Liver (tissue), 8 donors: ENCODE measurements at regions not wholly inside any gene's neighbourhood (a gene's known extent, or its start where the extent isn't known, plus 50 kb on each side); places are given as distances from the start of the nearest gene placed in this dataset.

ENCODE experiments used
- DNase-seq: peaks from one replicate; pipeline ENCODE4 v3.0.0-alpha.2; 2017; ENCODE audit warnings: low spot score
- H3K27ac ChIP-seq, 2 donors: one replicate each; pipeline ENCODE4 v1.7.0; 2013; ENCODE audit warnings: inconsistent platforms in 2 of 2, low read length in 2 of 2, control low read depth in 1 of 2, low read depth in 1 of 2, mild to moderate bottlenecking in 1 of 2
- H3K27me3 ChIP-seq, 4 donors: one replicate each; pipeline versions ENCODE4 v1.6.1 to v1.7.0; 2013; ENCODE audit warnings: low read length in 3 of 4, inconsistent platforms in 1 of 4, mild to moderate bottlenecking in 1 of 4, moderate library complexity in 1 of 4; ENCODE audit not compliant: control insufficient read depth in 4 of 4, insufficient read depth in 4 of 4
- H3K36me3 ChIP-seq, 4 donors: one replicate each; pipeline versions ENCODE4 v1.6.1 to v1.7.0; 2013; ENCODE audit warnings: low read length in 3 of 4, mild to moderate bottlenecking in 3 of 4, low read depth in 1 of 4, moderate library complexity in 1 of 4; ENCODE audit not compliant: control insufficient read depth in 4 of 4, insufficient read depth in 3 of 4
- H3K4me1 ChIP-seq, 4 donors: one replicate each; pipeline versions ENCODE4 v1.6.1 to v1.7.0; 2013; ENCODE audit warnings: low read length in 3 of 4, mild to moderate bottlenecking in 3 of 4, moderate library complexity in 1 of 4; ENCODE audit not compliant: control insufficient read depth in 4 of 4, insufficient read depth in 4 of 4
- H3K4me3 ChIP-seq, 3 donors: one replicate each; pipeline versions ENCODE4 v1.6.1 to v1.7.0; 2013; ENCODE audit warnings: low read length in 3 of 3, control low read depth in 1 of 3, low read depth in 1 of 3, mild to moderate bottlenecking in 1 of 3
- H3K9ac ChIP-seq, 2 donors: one replicate each; pipeline ENCODE4 v1.7.0; 2013; ENCODE audit warnings: low read length in 2 of 2, mild to moderate bottlenecking in 2 of 2, moderate library complexity in 2 of 2, control low read depth in 1 of 2, low read depth in 1 of 2
- H3K9me3 ChIP-seq, 4 donors: one replicate each; pipeline versions ENCODE4 v1.6.1 to v1.7.0; 2013; ENCODE audit warnings: low read length in 3 of 4; ENCODE audit not compliant: control insufficient read depth in 4 of 4
- ATF3 ChIP-seq: IDR thresholded peaks from 2 replicates; pipeline ENCODE4 v1.6.1; 2016; ENCODE audit warnings: antibody characterized with exemption
- CTCF ChIP-seq: fragments of 150-350 bp; IDR thresholded peaks from 2 replicates; pipeline ENCODE4 v1.5.1; 2017; ENCODE audit warnings: improper control_type of control experiment, low read depth, low read length; ENCODE audit not compliant: missing input control
- EGR1 ChIP-seq, 2 donors: IDR thresholded peaks; 2 replicates each; pipeline ENCODE4 v1.6.1; 2016 to 2018; ENCODE audit warnings: antibody characterized with exemption in 2 of 2, low read depth in 2 of 2
- FOXA1 ChIP-seq: IDR thresholded peaks from 2 replicates; pipeline ENCODE4 v1.6.1; 2016; ENCODE audit warnings: antibody characterized with exemption
- FOXA2 ChIP-seq: IDR thresholded peaks from 2 replicates; pipeline ENCODE4 v1.6.1; 2016; ENCODE audit warnings: antibody characterized with exemption
- GABPA ChIP-seq, 2 donors: IDR thresholded peaks in 1 of 2; conservative IDR thresholded peaks in 1 of 2; 2 replicates each; pipeline ENCODE4 v1.6.1; 2016; ENCODE audit warnings: antibody characterized with exemption in 2 of 2, mild to moderate bottlenecking in 1 of 2, moderate library complexity in 1 of 2
- HNF4A ChIP-seq, 2 donors: conservative IDR thresholded peaks; 2 replicates each; pipeline ENCODE4 v1.6.1; 2016; ENCODE audit warnings: antibody characterized with exemption in 2 of 2, mild to moderate bottlenecking in 2 of 2
- HNF4G ChIP-seq: IDR thresholded peaks from 2 replicates; pipeline ENCODE4 v1.6.1; 2016; ENCODE audit warnings: antibody characterized with exemption
- JUND ChIP-seq, 2 donors: IDR thresholded peaks; 2 replicates each; pipeline ENCODE4 v1.6.1; 2016; ENCODE audit warnings: antibody characterized with exemption in 2 of 2
- MAX ChIP-seq: IDR thresholded peaks from 2 replicates; pipeline ENCODE4 v1.6.1; 2016; ENCODE audit warnings: antibody characterized with exemption
- NR2F2 ChIP-seq: IDR thresholded peaks from 2 replicates; pipeline ENCODE4 v1.6.1; 2016; ENCODE audit warnings: antibody characterized with exemption
- RAD21 ChIP-seq, 2 donors: IDR thresholded peaks; 2 replicates each; pipeline ENCODE4 v1.6.1; 2016; ENCODE audit warnings: antibody characterized with exemption in 2 of 2, mild to moderate bottlenecking in 2 of 2
- REST ChIP-seq: IDR thresholded peaks from 2 replicates; pipeline ENCODE4 v1.6.1; 2016; ENCODE audit warnings: antibody characterized with exemption, mild to moderate bottlenecking
- RXRA ChIP-seq, 2 donors: IDR thresholded peaks; 2 replicates each; pipeline ENCODE4 v1.6.1; 2017 to 2018; ENCODE audit warnings: antibody characterized with exemption in 2 of 2, mild to moderate bottlenecking in 1 of 2
- SP1 ChIP-seq: IDR thresholded peaks from 2 replicates; pipeline ENCODE4 v1.6.1; 2018; ENCODE audit warnings: antibody characterized with exemption, mild to moderate bottlenecking
- TAF1 ChIP-seq: conservative IDR thresholded peaks from 2 replicates; pipeline ENCODE4 v1.6.1; 2016; ENCODE audit warnings: antibody characterized with exemption, mild to moderate bottlenecking
- YY1 ChIP-seq: IDR thresholded peaks from 2 replicates; pipeline ENCODE4 v1.6.1; 2016; ENCODE audit warnings: antibody characterized with exemption, mild to moderate bottlenecking
- ZBTB33 ChIP-seq: IDR thresholded peaks from 2 replicates; pipeline ENCODE4 v1.6.1; 2016; ENCODE audit warnings: antibody characterized with exemption
- WGBS: extraction: QIAGEN DNeasy Blood & Tissue Kit; methylation state at CpG from one replicate; pipeline ENCODE4 v1.1.7; 2013; 5-methylcytosine and 5-hydroxymethylcytosine counted together
- donor health status: healthy.
- donor health status: healthy.
- donor health status: healthy.
- donor health status: healthy.
- donor health status: healthy.

- no peak for DNase-seq
- TF ChIP-seq TAF1: no peak
- TF ChIP-seq GABPA (IDR thresholded peaks at IDR 0.05 in 1 of 2, conservative IDR thresholded peaks at IDR 0.05 in 1 of 2): no peak
- no peak for TF ChIP-seq REST
- TF ChIP-seq HNF4G: no peak
- TF ChIP-seq RXRA (IDR thresholded peaks at IDR 0.05): no peak
- TF ChIP-seq FOXA2: no peak
- TF ChIP-seq ATF3: no peak
- no peak for TF ChIP-seq EGR1 (IDR thresholded peaks at IDR 0.05; ENCODE audit: low read depth in 2 of 2)
- no peak for TF ChIP-seq JUND (IDR thresholded peaks at IDR 0.05)
- TF ChIP-seq YY1: no peak
- no peak for TF ChIP-seq HNF4A (conservative IDR thresholded peaks at IDR 0.05)
- no peak for TF ChIP-seq NR2F2
- no peak for TF ChIP-seq SP1
- TF ChIP-seq RAD21 (IDR thresholded peaks at IDR 0.05): no peak
- TF ChIP-seq ZBTB33: no peak
- no peak for TF ChIP-seq MAX
- no peak for TF ChIP-seq CTCF
- TF ChIP-seq FOXA1: no peak
- Histone ChIP-seq H3K4me1 (no peaks in the 10 kb centered on the region), H3K4me3 (no peak overlapping the region), H3K9me3 (no peaks in the 10 kb centered on the region), H3K9ac (no peak overlapping the region), H3K36me3 (no peaks in the 10 kb centered on the region), H3K27ac (no peak overlapping the region), H3K27me3 (peaks cover 0 to 3% (median 0%) of the 10 kb centered on the region in 4 donors)
- WGBS: 53% methylated on average over 3 of the region's 3 CpGs
These were observed 242.2 kb downstream of the ABHD5 start for GRCh38 chr3:43932921-43933320.

- Histone ChIP-seq H3K27ac (no peak overlapping the region), H3K9me3 (no peaks in the 10 kb centered on the region), H3K4me1 (no peaks in the 10 kb centered on the region), H3K9ac (no peak overlapping the region), H3K36me3 (no peaks in the 10 kb centered on the region), H3K4me3 (no peak overlapping the region), H3K27me3 (no peaks in the 10 kb centered on the region)
- TF ChIP-seq YY1 (no peak), EGR1 (IDR thresholded peaks at IDR 0.05; ENCODE audit: low read depth in 2 of 2) (no peak), SP1 (no peak), NR2F2 (no peak), JUND (IDR thresholded peaks at IDR 0.05) (no peak), HNF4A (conservative IDR thresholded peaks at IDR 0.05) (no peak), MAX (no peak), HNF4G (no peak), ZBTB33 (no peak)
- DNase-seq: no peak
- 80% methylated on average over 5 of the region's 5 CpGs for WGBS
These were observed 257.3 kb downstream of the ABHD5 start for GRCh38 chr3:43948013-43948412.
